Medulla oblongata (tissue), 1 donor: ENCODE measurements at regions not wholly inside any gene's neighbourhood (a gene's known extent, or its start where the extent isn't known, plus 50 kb on each side); places are given as distances from the start of the nearest gene placed in this dataset.

Experiments
- DNase-seq: peaks from one replicate; pipeline ENCODE4 v3.0.0-alpha.2; 2015; ENCODE audit errors: extremely low spot score

- no peak for DNase-seq
Measured at GRCh38 chr6:138005846-138006245, 101.4 kb downstream of the PERP start.

GRCh38 chr6:138007014-138007472 is 100.2 kb downstream of the PERP start:
- DNase-seq, result no peak

GRCh38 chr6:138008791-138009190 is 98.4 kb downstream of the PERP start:
- DNase-seq, result no peak

DNA sequence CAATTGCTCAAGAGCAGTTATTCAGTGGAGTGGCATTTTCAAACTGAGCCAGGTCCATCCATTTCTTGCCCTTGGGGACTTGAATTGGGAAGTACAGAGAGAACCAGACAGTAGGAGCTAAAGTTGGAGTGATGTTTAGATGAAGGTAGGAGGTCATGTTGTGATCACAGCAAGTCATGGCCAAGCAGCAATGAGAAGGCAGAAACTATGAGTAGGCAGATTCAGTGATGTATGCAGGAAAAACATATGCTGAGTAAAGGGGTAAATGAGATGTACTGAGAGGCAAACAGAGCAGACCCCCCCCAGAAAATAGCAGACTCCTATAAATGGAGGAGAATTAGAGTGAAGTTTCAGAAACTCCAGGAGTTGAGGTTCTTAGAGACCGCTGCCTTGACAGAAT is 95.8 kb downstream of the PERP start:
- no peak for DNase-seq

GRCh38 chr6:138012682-138013081 is 94.5 kb downstream of the PERP start:
- no peak for DNase-seq

DNA sequence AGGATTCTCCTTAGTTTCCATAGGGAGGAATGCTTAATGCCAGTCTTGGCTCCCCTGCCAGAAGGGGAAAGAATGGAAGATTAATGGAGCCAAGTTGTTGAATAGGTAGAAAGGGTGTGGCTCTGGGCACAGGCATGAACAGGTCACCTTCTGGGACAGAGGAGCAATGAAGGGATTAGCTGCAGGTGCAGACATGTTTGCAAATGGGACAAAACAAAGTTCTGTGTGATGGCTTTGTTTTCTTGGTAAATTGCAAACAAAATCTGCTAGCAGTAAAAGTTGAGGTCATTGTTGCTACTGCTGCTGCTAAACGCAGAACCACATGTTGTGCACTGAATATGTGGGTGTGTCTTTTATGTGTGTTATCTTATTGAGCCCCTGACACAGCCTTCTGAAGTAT is 93.3 kb downstream of the PERP start:
- DNase-seq, result no peak

- no peak for DNase-seq
Measured at GRCh38 chr6:138017166-138017757, 90.0 kb downstream of the PERP start.

DNA sequence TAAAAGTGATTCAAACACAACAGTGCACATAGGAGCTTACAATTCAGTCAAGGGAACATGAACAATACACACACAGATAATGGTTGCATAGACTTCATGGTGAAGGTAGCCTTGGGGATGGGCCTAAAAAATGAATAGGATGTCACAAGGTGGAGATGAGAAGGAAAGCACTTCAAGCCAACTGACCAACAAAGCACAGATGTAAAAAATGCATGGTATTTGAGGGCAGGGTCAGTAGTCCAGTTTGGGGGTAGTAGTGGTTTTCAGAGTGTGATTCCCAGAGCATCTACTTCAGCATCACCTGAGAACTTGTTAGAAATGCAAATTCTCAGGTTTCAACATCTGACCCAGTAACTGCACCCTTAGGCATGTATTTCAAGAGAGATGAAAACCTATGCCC is 88.9 kb downstream of the PERP start:
- no peak for DNase-seq

GRCh38 chr6:138025528-138025978 is 81.7 kb downstream of the PERP start:
- DNase-seq, result no peak

GRCh38 chr6:138026342-138026741 is 80.9 kb downstream of the PERP start:
- DNase-seq, result no peak

DNA sequence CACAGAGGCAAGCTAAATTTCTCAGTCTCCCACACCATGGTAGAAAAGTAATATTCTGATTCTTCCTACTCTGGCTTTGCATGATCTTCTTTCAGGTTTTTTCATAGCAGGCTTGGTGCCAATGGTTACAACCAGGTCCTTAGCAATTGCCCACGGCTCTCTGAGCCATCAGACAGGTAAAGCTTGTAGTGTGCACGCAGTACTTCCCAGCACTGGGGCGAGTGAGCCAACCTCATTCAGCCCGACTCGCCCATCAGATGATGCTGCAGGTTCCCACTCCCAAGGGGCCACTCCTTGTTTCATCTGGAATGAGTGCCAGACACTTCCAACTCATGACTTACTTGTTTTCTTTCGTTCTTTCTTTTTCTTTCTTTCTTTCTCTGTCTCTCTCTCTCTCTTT is 78.3 kb downstream of the PERP start:
- no peak for DNase-seq

DNA sequence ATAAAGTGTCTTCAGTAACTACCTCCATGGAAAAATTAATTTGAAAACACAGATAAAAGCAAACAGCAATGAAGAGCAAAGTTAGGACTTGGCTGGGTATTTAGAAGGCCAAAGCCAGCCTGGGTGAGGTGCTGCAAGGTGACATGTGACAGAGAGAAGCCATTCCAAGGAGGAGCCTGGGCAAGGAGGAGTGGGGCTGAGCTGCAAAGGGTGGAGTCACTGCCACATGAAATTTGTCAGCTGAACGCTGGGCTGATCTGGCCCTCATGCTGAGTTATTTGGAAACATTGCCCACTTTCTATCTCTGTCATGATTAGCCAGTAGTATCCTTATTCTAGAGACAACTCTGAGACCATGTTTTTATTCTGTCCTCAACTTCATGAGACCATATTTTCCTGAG is 76.3 kb downstream of the PERP start:
- no peak for DNase-seq

GRCh38 chr6:138031417-138031816 is 75.8 kb downstream of the PERP start:
- DNase-seq, result no peak

- no peak for DNase-seq
Measured at GRCh38 chr6:138031850-138032249, 75.4 kb downstream of the PERP start.

DNA sequence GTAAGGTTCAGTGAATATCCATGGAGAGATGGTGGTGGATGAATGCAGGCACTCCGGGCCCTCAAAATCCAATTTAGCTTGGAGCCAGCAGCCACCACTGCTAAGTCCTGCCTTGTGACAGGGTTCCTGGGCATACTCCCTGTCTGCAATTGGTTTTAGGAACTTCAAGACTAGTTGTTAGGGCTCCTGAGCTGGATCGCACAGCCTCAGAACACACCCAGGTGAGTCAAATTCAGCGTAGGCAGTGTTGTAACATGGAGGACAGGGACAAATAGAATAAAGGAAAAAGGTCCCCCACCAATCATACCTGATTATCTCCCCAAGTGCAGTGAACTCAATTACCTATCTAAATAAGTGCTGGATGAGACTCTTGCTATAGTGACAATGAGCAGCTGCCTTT is 74.6 kb downstream of the PERP start:
- DNase-seq, result no peak

GRCh38 chr6:138034229-138034628 is 73.0 kb downstream of the PERP start:
- no peak for DNase-seq

- no peak for DNase-seq
Measured at GRCh38 chr6:138035070-138035469, 72.1 kb downstream of the PERP start.

GRCh38 chr6:138036111-138036510 is 71.1 kb downstream of the PERP start:
- no peak for DNase-seq

GRCh38 chr6:138037009-138037504 is 70.2 kb downstream of the PERP start:
- DNase-seq, result no peak

DNA sequence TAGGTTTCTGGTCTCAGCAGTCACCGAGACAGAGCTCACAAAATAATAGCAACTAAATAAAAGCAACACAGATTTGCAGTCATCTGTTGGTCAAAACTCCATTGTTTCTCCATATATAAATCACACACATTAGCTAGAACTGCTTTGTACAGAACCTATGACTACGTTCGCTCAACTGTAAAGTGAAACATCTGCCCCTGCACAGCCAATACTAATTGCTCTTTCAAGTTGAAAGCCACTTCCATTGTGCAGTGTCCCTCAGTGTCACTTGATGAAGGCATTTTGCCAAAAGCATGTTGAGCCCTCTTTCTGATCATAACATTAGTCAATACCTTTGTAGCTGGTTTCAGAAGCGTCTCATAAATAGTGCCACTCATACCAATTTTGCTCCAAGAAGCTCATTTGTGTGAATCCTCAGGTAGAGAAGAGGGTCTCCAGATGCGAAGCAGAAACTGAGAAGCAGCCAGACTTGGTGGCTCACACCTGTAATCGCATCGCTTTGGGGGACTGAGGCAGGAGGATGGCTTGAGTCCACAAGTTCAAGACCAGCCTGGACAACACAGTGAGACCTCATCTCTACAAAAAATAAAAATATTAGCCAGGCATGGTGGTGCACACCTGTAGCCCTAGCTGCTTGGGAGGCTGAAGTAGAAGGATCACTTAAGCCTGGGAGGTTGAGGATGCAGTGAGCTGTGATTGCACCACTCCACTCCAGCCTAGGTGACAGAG is 68.9 kb downstream of the PERP start:
- no peak for DNase-seq
